SU-DHL-6 (cell line): ENCODE measurements at regions not wholly inside any gene's neighbourhood (a gene's known extent, or its start where the extent isn't known, plus 50 kb on each side); places are given as distances from the start of the nearest gene placed in this dataset.

ENCODE experiments used
- EZH2phosphoT487 ChIP-seq: fragments of 200-600 bp; sonication (generic), shearing (Covaris generic); conservative IDR thresholded peaks from 2 replicates; pipeline ENCODE4 v1.6.1; 2018; ENCODE audit warnings: mild to moderate bottlenecking, antibody characterized with exemption, low read length, moderate library complexity, mixed read lengths
- TF ChIP-seq, protein P1 (sequence below): fragments of 200-600 bp; sonication (generic); IDR thresholded peaks from one replicate; pipeline ENCODE4 v1.5.1; 2017; ENCODE audit warnings: antibody characterized with exemption, mild to moderate bottlenecking, low read length, moderate library complexity; ENCODE audit not compliant: insufficient read depth, poor library complexity, severe bottlenecking

DNA sequence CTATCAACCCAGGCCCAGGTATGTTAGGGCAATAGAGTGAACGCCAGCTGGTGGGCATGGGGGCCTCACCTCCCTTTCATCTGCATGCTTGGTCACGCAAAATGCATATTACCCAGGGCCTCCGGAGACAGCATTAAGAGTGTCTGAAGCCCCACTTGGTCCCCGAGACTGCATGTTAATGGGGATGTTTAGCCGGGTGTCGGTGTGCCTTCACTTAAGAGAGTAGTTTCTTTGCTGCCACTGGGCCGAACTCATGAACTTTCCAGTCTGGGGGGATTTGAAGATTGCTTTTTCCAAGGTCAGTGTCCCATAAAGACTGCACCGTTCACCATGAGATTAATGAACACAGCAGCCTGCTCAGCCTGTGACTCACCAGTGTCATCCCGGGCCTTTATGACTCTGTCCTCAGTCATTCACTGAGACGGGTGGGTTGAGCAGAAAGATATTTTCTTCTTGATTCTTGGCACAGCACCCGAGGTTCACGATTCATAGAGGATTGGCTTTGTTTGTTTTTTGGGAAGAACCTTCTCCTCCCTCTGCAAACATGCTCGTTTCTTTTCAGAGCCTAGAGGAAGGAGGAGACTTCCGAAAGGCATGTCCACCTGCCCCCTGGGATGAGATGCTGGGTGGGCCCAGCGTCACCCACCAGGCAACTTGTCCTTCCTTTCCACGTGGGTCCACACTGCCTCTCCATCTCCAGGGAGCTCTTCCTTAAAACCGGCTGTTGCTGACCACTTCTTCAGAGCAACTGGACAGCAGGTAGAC lies 199.1 kb downstream of the GLI2 start:
- no peak for TF ChIP-seq EZH2phosphoT487
- TF ChIP-seq, protein P1, sequence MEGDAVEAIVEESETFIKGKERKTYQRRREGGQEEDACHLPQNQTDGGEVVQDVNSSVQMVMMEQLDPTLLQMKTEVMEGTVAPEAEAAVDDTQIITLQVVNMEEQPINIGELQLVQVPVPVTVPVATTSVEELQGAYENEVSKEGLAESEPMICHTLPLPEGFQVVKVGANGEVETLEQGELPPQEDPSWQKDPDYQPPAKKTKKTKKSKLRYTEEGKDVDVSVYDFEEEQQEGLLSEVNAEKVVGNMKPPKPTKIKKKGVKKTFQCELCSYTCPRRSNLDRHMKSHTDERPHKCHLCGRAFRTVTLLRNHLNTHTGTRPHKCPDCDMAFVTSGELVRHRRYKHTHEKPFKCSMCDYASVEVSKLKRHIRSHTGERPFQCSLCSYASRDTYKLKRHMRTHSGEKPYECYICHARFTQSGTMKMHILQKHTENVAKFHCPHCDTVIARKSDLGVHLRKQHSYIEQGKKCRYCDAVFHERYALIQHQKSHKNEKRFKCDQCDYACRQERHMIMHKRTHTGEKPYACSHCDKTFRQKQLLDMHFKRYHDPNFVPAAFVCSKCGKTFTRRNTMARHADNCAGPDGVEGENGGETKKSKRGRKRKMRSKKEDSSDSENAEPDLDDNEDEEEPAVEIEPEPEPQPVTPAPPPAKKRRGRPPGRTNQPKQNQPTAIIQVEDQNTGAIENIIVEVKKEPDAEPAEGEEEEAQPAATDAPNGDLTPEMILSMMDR, result no peak
